GM18868 (cell line): ENCODE measurements at regions not wholly inside any gene's neighbourhood (a gene's known extent, or its start where the extent isn't known, plus 50 kb on each side); places are given as distances from the start of the nearest gene placed in this dataset.

ENCODE experiments used
- ATAC-seq: cut with Tn5 transposase; IDR thresholded peaks from one replicate; pipeline ENCODE4 v1.9.1; 2021; ENCODE audit warnings: mild to moderate bottlenecking, moderate library complexity; ENCODE audit not compliant: unreplicated experiment

DNA sequence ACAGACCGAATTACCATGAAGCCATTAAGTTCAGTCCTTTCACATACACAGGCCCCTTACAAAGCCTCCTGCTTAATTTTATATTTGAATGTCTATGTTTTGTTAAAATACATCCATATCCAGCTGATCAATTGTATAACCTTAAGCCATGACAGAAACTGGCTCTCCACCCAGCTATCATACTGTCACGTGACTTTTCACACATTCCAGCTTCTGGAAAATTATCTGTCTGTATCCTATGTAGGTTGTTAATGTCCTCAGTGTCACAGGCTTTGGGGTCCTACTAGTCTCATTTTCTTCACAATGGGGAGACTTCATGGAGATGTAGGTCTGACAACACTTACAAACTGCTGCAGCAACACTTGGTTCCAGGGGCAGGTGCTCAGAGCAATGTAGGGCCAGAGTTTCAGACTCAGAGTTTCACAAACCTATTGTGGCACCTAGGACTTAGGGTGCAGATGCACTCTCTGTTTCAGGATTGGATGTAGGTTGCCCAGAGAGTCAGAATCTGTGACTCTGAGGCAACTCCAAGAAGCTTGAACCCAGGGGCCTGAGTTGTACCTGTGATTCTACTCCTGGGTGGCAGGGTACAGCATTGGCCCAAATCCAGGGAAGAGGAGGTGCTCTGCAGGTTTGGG is 69.6 kb upstream of the PCDH20 start:
- ATAC-seq = no peak

DNA sequence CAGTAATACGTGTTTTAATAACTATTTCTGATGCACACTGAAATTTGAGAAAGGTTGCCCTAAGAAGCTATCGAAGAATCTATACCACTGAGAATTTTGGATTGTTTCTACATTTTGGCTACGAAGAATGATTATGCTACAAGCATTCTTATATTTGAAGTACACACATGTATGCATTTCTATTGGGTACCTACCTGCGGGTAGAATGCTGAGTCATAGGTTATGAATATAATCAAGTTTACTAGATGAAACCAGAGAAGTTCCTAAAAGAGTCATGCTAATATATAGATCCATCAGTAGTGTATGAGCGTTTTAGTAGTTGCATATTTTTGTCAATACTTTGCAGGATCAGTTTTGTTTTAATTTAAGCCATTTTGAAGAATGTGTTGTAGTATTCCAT is 62.0 kb upstream of the PCDH20 start:
- no peak for ATAC-seq

- ATAC-seq = no peak
Observed at GRCh38 chr13:61470786-61471185, 55.1 kb upstream of the PCDH20 start.

GRCh38 chr13:61466280-61466679 is 50.6 kb upstream of the PCDH20 start:
- no peak for ATAC-seq
